Loucy (cell line): ENCODE measurements at regions not wholly inside any gene's neighbourhood (a gene's known extent, or its start where the extent isn't known, plus 50 kb on each side); places are given as distances from the start of the nearest gene placed in this dataset.

Source experiments
- EZH2phosphoT487 ChIP-seq: fragments of 200-600 bp; IDR thresholded peaks from 2 replicates; pipeline ENCODE4 v1.6.1; 2018; ENCODE audit warnings: antibody characterized with exemption, mild to moderate bottlenecking, moderate library complexity, borderline replicate concordance
- TF ChIP-seq, protein P1 (sequence below): fragments of 200-600 bp; sonication (generic); conservative IDR thresholded peaks from 2 replicates; pipeline ENCODE4 v1.5.1; 2014; ENCODE audit warnings: mild to moderate bottlenecking, antibody characterized with exemption, low read length

DNA sequence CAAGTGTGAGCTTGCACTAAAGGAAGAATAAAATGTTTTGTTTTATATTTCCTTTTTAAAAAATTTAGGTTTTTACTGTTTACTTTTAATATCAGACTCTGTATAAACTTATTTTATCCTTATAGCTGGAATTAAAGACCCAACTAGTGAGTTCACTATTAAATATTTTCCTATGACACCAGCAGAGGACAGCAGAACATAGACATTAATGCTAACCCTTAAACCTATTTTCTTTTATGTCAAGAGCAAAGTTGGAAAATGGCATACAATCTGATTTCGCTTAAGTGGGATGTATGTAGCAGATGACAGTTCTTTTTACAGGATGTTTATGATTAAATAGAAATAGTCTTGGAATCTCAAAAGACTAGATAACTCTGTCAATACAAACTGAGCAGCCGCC, 188.2 kb upstream of the XIRP2 start:
- TF ChIP-seq, protein P1, sequence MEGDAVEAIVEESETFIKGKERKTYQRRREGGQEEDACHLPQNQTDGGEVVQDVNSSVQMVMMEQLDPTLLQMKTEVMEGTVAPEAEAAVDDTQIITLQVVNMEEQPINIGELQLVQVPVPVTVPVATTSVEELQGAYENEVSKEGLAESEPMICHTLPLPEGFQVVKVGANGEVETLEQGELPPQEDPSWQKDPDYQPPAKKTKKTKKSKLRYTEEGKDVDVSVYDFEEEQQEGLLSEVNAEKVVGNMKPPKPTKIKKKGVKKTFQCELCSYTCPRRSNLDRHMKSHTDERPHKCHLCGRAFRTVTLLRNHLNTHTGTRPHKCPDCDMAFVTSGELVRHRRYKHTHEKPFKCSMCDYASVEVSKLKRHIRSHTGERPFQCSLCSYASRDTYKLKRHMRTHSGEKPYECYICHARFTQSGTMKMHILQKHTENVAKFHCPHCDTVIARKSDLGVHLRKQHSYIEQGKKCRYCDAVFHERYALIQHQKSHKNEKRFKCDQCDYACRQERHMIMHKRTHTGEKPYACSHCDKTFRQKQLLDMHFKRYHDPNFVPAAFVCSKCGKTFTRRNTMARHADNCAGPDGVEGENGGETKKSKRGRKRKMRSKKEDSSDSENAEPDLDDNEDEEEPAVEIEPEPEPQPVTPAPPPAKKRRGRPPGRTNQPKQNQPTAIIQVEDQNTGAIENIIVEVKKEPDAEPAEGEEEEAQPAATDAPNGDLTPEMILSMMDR = peak; percentile 68
- TF ChIP-seq EZH2phosphoT487 = no peak
